SU-DHL-6 (cell line): ENCODE measurements at regions not wholly inside any gene's neighbourhood (a gene's known extent, or its start where the extent isn't known, plus 50 kb on each side); places are given as distances from the start of the nearest gene placed in this dataset.

Experiments used
- EZH2phosphoT487 ChIP-seq: fragments of 200-600 bp; sonication (generic), shearing (Covaris generic); conservative IDR thresholded peaks from 2 replicates; pipeline ENCODE4 v1.6.1; 2018; ENCODE audit warnings: mild to moderate bottlenecking, antibody characterized with exemption, low read length, moderate library complexity, mixed read lengths
- TF ChIP-seq, protein P1 (sequence below): fragments of 200-600 bp; sonication (generic); IDR thresholded peaks from one replicate; pipeline ENCODE4 v1.5.1; 2017; ENCODE audit warnings: antibody characterized with exemption, mild to moderate bottlenecking, low read length, moderate library complexity; ENCODE audit not compliant: insufficient read depth, poor library complexity, severe bottlenecking

DNA sequence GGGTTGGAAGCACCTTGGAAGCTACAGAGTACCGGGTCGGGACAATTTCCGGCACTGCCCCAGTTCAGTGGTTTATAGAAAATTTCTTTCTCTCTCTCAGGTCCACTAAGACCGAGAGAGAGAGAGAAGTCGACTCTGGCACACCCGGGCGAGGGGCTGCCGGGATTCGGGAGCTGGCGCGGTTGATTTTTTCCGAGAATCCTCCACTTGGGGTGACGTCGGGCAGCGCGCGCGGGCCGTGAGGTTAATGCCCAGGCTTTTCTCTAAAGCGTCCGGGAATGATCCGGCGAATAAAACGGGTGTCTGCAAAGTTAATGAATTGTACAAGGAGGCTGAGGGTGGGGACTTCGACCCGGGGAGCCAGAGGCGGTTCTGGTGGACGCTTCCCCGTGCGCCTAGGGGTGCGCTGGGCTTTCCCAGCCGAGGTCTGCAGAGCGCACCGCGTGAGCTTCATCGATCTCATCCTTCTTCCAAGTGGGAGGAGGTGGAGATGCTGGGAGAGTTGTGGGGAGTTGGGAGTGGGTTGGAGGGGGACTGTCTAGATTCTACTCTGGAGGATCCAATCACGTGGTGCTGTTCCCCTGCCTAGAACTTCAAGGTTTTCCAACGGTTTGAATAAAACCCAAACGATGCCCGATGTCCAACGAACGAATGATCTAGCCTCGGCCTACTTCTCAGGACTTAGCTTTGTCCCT is 51.9 kb upstream of the TBX3 start:
- TF ChIP-seq, protein P1, sequence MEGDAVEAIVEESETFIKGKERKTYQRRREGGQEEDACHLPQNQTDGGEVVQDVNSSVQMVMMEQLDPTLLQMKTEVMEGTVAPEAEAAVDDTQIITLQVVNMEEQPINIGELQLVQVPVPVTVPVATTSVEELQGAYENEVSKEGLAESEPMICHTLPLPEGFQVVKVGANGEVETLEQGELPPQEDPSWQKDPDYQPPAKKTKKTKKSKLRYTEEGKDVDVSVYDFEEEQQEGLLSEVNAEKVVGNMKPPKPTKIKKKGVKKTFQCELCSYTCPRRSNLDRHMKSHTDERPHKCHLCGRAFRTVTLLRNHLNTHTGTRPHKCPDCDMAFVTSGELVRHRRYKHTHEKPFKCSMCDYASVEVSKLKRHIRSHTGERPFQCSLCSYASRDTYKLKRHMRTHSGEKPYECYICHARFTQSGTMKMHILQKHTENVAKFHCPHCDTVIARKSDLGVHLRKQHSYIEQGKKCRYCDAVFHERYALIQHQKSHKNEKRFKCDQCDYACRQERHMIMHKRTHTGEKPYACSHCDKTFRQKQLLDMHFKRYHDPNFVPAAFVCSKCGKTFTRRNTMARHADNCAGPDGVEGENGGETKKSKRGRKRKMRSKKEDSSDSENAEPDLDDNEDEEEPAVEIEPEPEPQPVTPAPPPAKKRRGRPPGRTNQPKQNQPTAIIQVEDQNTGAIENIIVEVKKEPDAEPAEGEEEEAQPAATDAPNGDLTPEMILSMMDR, result no peak
- no peak for TF ChIP-seq EZH2phosphoT487
